AG09309 (cell line): ENCODE measurements at regions not wholly inside any gene's neighbourhood (a gene's known extent, or its start where the extent isn't known, plus 50 kb on each side); places are given as distances from the start of the nearest gene placed in this dataset.

Experiments
- DNase-seq: peaks from one replicate; pipeline ENCODE4 v3.0.0-alpha.2; 2010; ENCODE audit warnings: low read depth
- H3K4me3 ChIP-seq: 2 replicates; pipeline ENCODE4 v1.5.1; 2011; ENCODE audit warnings: mild to moderate bottlenecking, low read depth, low read length, moderate library complexity; ENCODE audit not compliant: control insufficient read depth
- TF ChIP-seq, protein P1 (sequence below): IDR thresholded peaks from 2 replicates; pipeline ENCODE4 v1.5.1; 2011; ENCODE audit warnings: mild to moderate bottlenecking, low read depth, low read length, inconsistent platforms; ENCODE audit not compliant: insufficient read depth, control insufficient read depth; ENCODE audit errors: missing control alignments

GRCh38 chr10:104518891-104519290 is 122.2 kb upstream of the SORCS3 start:
- no peak for DNase-seq
- TF ChIP-seq, protein P1, sequence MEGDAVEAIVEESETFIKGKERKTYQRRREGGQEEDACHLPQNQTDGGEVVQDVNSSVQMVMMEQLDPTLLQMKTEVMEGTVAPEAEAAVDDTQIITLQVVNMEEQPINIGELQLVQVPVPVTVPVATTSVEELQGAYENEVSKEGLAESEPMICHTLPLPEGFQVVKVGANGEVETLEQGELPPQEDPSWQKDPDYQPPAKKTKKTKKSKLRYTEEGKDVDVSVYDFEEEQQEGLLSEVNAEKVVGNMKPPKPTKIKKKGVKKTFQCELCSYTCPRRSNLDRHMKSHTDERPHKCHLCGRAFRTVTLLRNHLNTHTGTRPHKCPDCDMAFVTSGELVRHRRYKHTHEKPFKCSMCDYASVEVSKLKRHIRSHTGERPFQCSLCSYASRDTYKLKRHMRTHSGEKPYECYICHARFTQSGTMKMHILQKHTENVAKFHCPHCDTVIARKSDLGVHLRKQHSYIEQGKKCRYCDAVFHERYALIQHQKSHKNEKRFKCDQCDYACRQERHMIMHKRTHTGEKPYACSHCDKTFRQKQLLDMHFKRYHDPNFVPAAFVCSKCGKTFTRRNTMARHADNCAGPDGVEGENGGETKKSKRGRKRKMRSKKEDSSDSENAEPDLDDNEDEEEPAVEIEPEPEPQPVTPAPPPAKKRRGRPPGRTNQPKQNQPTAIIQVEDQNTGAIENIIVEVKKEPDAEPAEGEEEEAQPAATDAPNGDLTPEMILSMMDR = no peak
- H3K4me3 ChIP-seq = no peak overlapping the region

- DNase-seq = no peak
- H3K4me3 ChIP-seq = no peak overlapping the region
- TF ChIP-seq, protein P1 = no peak
Observed at GRCh38 chr10:104520653-104521052, 120.4 kb upstream of the SORCS3 start.

DNA sequence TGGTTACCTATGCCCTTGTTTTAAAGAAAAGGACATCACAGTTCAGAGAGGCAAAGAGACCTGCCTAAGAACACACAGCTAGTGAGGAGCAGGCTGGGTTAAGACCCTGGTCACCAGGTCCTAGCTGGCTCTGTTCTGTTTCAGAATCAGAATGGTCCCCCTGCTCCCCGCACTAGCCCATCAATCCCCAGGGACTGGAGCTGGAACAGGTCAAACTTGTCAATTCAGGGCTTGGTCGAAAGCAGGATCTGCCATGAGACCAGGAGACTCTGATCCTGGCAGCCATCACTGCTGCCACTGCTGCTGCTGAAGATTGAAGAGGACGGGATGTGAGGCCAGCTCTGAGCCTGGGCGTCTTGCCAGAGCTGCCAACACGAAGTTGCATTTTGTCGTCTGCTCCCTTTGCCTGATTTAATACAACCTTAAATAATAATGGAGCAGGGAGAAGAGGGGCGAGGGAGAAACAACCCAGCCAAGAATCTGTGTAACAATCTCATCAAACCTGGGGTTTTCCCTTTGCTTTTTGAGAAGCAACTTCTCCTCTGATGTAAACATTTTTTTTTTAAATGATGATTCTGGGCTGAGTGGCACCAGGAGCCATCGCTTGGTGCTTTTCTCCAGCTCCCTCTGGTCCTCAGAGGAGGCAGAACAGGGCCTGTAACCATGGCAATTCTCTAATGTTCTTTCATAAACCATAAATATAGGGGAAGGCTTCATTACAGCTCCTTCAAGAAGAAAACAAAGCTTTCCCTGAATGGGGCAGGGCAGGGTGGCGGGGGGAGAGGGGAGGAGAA is 119.0 kb upstream of the SORCS3 start:
- H3K4me3 ChIP-seq = no peak overlapping the region
- TF ChIP-seq, protein P1 = no peak
- DNase-seq = no peak

DNA sequence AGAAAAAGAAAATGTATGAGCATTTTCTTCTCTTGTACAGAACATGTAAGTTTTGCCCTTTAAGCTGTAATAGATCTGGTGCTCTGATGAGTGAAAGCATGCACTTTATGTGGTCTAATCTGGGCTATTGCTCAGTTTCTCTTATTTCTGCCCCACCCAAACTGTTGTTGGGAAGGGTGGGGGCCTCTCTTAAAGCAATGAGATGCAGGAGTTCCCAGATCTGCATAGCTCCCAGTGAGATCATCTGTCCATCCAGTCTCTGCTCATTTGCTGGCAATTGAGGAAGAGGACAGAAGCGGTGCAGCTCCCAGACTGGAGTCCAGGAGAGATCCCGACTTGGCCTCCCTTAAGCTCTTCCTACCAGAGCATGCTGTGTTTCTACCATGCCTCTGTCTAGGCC is 114.9 kb upstream of the SORCS3 start:
- no peak for DNase-seq
- H3K4me3 ChIP-seq = no peak overlapping the region
- TF ChIP-seq, protein P1 = no peak

- no peak overlapping the region for H3K4me3 ChIP-seq
- no peak for DNase-seq
- TF ChIP-seq, protein P1 = no peak
Observed at GRCh38 chr10:104527013-104527412, 114.1 kb upstream of the SORCS3 start.

DNA sequence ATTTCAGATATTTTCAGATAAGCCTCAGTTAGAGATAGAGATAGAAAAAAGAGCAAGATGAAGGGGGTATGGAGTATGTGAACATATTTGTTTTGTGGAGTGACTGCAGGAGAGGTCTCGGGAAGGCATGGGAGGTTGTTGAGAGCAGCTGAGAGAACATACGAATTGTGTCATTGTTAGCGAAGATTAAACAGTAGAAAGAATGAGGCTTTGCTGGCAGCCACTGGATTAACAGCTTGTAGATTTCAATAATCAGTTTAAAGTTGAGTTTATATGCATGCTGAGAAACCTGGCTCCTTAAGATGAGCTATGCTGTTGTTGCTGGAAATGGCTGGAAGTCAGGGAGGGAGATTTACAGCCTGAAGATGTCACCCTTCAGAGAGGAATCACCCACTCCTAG is 100.9 kb upstream of the SORCS3 start:
- TF ChIP-seq, protein P1 = no peak
- no peak overlapping the region for H3K4me3 ChIP-seq
- no peak for DNase-seq

DNA sequence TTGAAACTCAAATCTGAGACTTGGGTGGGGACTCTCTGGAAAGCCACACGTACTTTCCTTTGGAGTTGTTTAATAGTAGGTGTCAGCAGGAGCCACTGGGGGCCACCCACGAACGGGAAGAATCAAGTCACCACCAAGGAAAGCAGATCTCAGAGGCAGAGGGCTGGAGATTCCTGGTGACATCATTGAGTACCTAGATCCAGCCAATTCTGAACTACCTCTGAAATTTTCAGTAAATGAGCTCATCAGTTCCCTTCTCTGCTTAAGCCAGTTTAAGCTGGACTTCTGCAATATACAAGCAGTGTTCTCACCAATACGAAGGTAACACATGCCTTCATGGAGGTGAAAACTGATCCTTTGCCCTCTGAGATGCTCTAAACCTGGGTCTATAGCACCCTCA is 99.3 kb upstream of the SORCS3 start:
- no peak for DNase-seq
- TF ChIP-seq, protein P1 = no peak
- no peak overlapping the region for H3K4me3 ChIP-seq
